ENCODE measurements at regions not wholly inside any gene's neighbourhood (a gene's known extent, or its start where the extent isn't known, plus 50 kb on each side); places are given as distances from the start of the nearest gene placed in this dataset.

- Histone ChIP-seq H3K36me3 (no peaks in the 10 kb centered on the region), H3K27me3 (no peaks in the 10 kb centered on the region), H3K9me3 (peaks cover 0 to 6% (median 0%) of the 10 kb centered on the region in 4 donors), H3K4me1 (no peaks in the 10 kb centered on the region), H3K4me3 (no peak overlapping the region), H3K27ac (no peak overlapping the region)
- WGBS, 2 donors = 78 to 80% methylated on average over 2 of the region's 2 CpGs
- TF ChIP-seq, protein P1, sequence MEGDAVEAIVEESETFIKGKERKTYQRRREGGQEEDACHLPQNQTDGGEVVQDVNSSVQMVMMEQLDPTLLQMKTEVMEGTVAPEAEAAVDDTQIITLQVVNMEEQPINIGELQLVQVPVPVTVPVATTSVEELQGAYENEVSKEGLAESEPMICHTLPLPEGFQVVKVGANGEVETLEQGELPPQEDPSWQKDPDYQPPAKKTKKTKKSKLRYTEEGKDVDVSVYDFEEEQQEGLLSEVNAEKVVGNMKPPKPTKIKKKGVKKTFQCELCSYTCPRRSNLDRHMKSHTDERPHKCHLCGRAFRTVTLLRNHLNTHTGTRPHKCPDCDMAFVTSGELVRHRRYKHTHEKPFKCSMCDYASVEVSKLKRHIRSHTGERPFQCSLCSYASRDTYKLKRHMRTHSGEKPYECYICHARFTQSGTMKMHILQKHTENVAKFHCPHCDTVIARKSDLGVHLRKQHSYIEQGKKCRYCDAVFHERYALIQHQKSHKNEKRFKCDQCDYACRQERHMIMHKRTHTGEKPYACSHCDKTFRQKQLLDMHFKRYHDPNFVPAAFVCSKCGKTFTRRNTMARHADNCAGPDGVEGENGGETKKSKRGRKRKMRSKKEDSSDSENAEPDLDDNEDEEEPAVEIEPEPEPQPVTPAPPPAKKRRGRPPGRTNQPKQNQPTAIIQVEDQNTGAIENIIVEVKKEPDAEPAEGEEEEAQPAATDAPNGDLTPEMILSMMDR (IDR thresholded peaks at IDR 0.05) = no peak
- TF ChIP-seq EP300 (IDR thresholded peaks at IDR 0.05) (no peak), POLR2A (IDR thresholded peaks at IDR 0.05) (no peak)
- no peak for DNase-seq (ENCODE audit: low spot score in 2 of 2)
Measured at GRCh38 chr2:129174143-129174542, 805.3 kb upstream of the RAB6C start.

GRCh38 chr2:129175051-129175450 is 804.4 kb upstream of the RAB6C start:
- H3K27me3 ChIP-seq = no peaks in the 10 kb centered on the region
- 77 to 82% methylated on average over 2 of the region's 2 CpGs for WGBS, 2 donors
- no peak overlapping the region for H3K27ac ChIP-seq
- TF ChIP-seq, protein P1 (IDR thresholded peaks at IDR 0.05) = no peak
- TF ChIP-seq EP300 (IDR thresholded peaks at IDR 0.05) (no peak), POLR2A (IDR thresholded peaks at IDR 0.05) (no peak)
- no peak for DNase-seq (ENCODE audit: low spot score in 2 of 2)
- H3K4me3 ChIP-seq = no peak overlapping the region
- no peaks in the 10 kb centered on the region for H3K4me1 ChIP-seq
- no peaks in the 10 kb centered on the region for H3K36me3 ChIP-seq
- H3K9me3 ChIP-seq = peaks cover 0 to 6% (median 0%) of the 10 kb centered on the region in 4 donors

DNA sequence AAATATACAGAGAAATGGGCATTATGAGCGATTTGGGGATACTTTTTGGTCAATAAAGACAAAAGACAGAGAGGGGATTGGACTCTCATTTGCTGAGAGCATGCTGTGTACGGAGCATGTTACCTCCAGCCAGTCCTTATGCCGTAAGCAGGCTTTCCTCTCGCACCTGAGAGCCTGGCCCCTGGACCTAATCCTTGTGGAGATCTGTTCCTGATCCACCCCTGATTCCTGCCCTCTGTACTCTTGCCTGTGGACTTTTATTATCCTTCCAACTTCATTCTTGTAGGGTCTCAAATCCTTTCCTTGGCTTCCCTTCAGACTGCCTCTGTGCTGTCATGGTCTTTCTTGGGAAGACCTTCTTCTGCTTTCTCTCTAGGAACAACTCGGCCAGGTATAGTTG is 803.1 kb upstream of the RAB6C start:
- Histone ChIP-seq H3K36me3 (no peaks in the 10 kb centered on the region), H3K4me1 (no peaks in the 10 kb centered on the region), H3K27me3 (no peaks in the 10 kb centered on the region), H3K27ac (no peak overlapping the region), H3K4me3 (no peak overlapping the region), H3K9me3 (peaks cover 0 to 6% (median 0%) of the 10 kb centered on the region in 4 donors)
- DNase-seq (ENCODE audit: low spot score in 2 of 2) = no peak
- TF ChIP-seq EP300 (IDR thresholded peaks at IDR 0.05) = no peak
- TF ChIP-seq, protein P1 (IDR thresholded peaks at IDR 0.05) = no peak
- TF ChIP-seq POLR2A (IDR thresholded peaks at IDR 0.05) = no peak
- WGBS, 2 donors = 90 to 92% methylated on average over 5 of the region's 5 CpGs

DNA sequence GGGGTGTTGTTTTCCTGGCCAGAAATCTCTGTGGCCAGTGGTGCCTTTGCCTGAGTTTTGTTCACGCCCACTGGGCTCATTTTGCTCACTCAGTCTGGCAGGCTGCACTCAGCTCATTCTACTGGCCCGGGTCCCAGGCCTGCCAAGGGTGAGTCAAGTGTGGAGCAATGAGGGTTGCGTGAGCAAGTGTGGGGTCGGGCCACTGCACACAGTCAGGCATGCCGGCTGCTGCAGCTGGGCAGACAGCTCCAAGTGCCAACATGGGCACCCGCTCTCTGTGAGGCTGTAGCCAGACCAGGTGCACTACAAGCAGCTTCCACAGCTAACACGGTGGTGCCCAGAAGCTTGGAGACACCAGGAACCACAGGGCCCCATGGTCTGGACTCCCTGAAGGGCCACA is 801.1 kb upstream of the RAB6C start:
- H3K27ac ChIP-seq = no peak overlapping the region
- DNase-seq (ENCODE audit: low spot score in 2 of 2) = no peak
- H3K36me3 ChIP-seq = no peaks in the 10 kb centered on the region
- no peaks in the 10 kb centered on the region for H3K27me3 ChIP-seq
- peaks cover 0 to 5% (median 0%) of the 10 kb centered on the region in 4 donors for H3K9me3 ChIP-seq
- no peaks in the 10 kb centered on the region for H3K4me1 ChIP-seq
- 45 to 56% methylated on average over 7 of the region's 7 CpGs for WGBS, 2 donors
- H3K4me3 ChIP-seq = no peak overlapping the region
- TF ChIP-seq, protein P1 (IDR thresholded peaks at IDR 0.05) = no peak
- TF ChIP-seq POLR2A (IDR thresholded peaks at IDR 0.05) = no peak
- TF ChIP-seq EP300 (IDR thresholded peaks at IDR 0.05) = no peak

GRCh38 chr2:129179199-129179598 is 800.3 kb upstream of the RAB6C start:
- 87 to 100% methylated on average over 2 to 3 of the region's 3 CpGs for WGBS, 2 donors

More at GRCh38 chr2:129179199-129179598, 800.3 kb upstream of the RAB6C start:
- Histone ChIP-seq H3K9me3 (no peaks in the 10 kb centered on the region), H3K4me3 (no peak overlapping the region), H3K36me3 (no peaks in the 10 kb centered on the region), H3K27ac (no peak overlapping the region), H3K4me1 (no peaks in the 10 kb centered on the region), H3K27me3 (no peaks in the 10 kb centered on the region)
- TF ChIP-seq EP300 (IDR thresholded peaks at IDR 0.05) (no peak), POLR2A (IDR thresholded peaks at IDR 0.05) (no peak)
- TF ChIP-seq, protein P1 (IDR thresholded peaks at IDR 0.05) = no peak
- DNase-seq (ENCODE audit: low spot score in 2 of 2) = no peak
